GM12878 (cell line): ENCODE measurements at regions not wholly inside any gene's neighbourhood (a gene's known extent, or its start where the extent isn't known, plus 50 kb on each side); places are given as distances from the start of the nearest gene placed in this dataset.

Experiments used
- ATAC-seq: fragments of 200-7000 bp; cut with Tn5 transposase; 3 replicates; pipeline ENCODE4 v1.9.1; 2020; ENCODE audit warnings: mild to moderate bottlenecking, moderate library complexity
- BruUV-seq: library from RNA; stranded (reverse); fragments of 400-500 nt; replicated peaks from 2 replicates; lab custom pipeline; 2021; lab: Mats Ljungman, UMichigan
- CTCF ChIA-PET: fragments of 300-600 bp; sonication (Branson Sonifier 250); formaldehyde crosslinking; extraction: SDS; loops from one replicate; lab custom pipeline; 2021; ENCODE audit warnings: inconsistent platforms; lab: Yijun Ruan, JAX
- POLR2A ChIA-PET: fragments of 350-600 bp; formaldehyde crosslinking; extraction: SDS; loops from one replicate; lab custom pipeline; 2021; ENCODE audit warnings: inconsistent platforms; lab: Charles Lee
- RAD21 ChIA-PET: fragments of 300-600 bp; sonication (Branson Sonifier 250); formaldehyde crosslinking; loops from one replicate; lab custom pipeline; 2023; ENCODE audit warnings: antibody characterized with exemption; ENCODE audit not compliant: unreplicated experiment; lab: Charles Lee
- SMC1A ChIA-PET: fragments of 300-600 bp; sonication (Branson Sonifier 250); formaldehyde crosslinking; loops from one replicate; lab custom pipeline; 2023; ENCODE audit not compliant: unreplicated experiment, uncharacterized antibody; lab: Charles Lee
- DNase-seq: peaks from one replicate; pipeline ENCODE4 v3.0.0-alpha.2; 2011; ENCODE audit warnings: low read depth, low spot score
- FAIRE-seq: peaks from 3 replicates; lab custom pipeline; 2011; peaks lifted over from hg19 to GRCh38; lab: Jason Lieb, UNC
- H2AFZ ChIP-seq: 2 replicates; pipeline ENCODE4 v1.6.0; 2011; ENCODE audit warnings: low read depth, low read length, control low read depth; ENCODE audit not compliant: control insufficient read depth
- H3K27ac ChIP-seq: 2 replicates; pipeline ENCODE4 v1.5.1; 2011; ENCODE audit warnings: control low read depth; ENCODE audit not compliant: control insufficient read depth, insufficient read depth
- H3K27me3 ChIP-seq, 2 experiments: replicated peaks in 1 of 2; 2 replicates each; pipeline versions ENCODE4 v1.6.0 to v1.6.1; 2011; ENCODE audit warnings: low read length in 1 of 2; ENCODE audit not compliant: control insufficient read depth in 2 of 2, insufficient read depth in 2 of 2
- H3K36me3 ChIP-seq, 2 experiments: 2 replicates each; pipeline ENCODE4 v1.5.1; 2011; ENCODE audit warnings: low read length in 1 of 2; ENCODE audit not compliant: control insufficient read depth in 2 of 2, insufficient read depth in 2 of 2
- H3K4me1 ChIP-seq: 2 replicates; pipeline ENCODE4 v1.6.1; 2011; ENCODE audit warnings: mild to moderate bottlenecking, low read length, moderate library complexity, mixed read lengths; ENCODE audit not compliant: control insufficient read depth, insufficient read depth
- H3K4me2 ChIP-seq: 2 replicates; pipeline ENCODE4 v1.6.0; 2011; ENCODE audit warnings: control low read depth; ENCODE audit not compliant: control insufficient read depth, insufficient read depth
- H3K4me3 ChIP-seq: fragments of 200-600 bp; sonication (generic); 2 replicates; pipeline ENCODE4 v1.5.1; 2016
- H3K79me2 ChIP-seq: 2 replicates; pipeline ENCODE4 v1.6.0; 2011; ENCODE audit warnings: low read length; ENCODE audit not compliant: control insufficient read depth, insufficient read depth
- H3K9ac ChIP-seq: 2 replicates; pipeline ENCODE4 v1.8.0; 2011; ENCODE audit warnings: low read length, control low read depth, mixed read lengths; ENCODE audit not compliant: control insufficient read depth, insufficient read depth
- H3K9me3 ChIP-seq: replicated peaks from 3 replicates; pipeline ENCODE4 v1.5.1; 2011; ENCODE audit warnings: mild to moderate bottlenecking, low read length; ENCODE audit not compliant: control insufficient read depth, insufficient read depth
- H4K20me1 ChIP-seq: 2 replicates; pipeline ENCODE4 v1.6.0; 2011; ENCODE audit not compliant: control insufficient read depth, insufficient read depth
- BRCA1 ChIP-seq: IDR thresholded peaks from 2 replicates; pipeline ENCODE4 v1.6.1; 2011; ENCODE audit warnings: low read depth, low read length, improper control_type of control experiment
- CBFB ChIP-seq: IDR thresholded peaks from 2 replicates; pipeline ENCODE4 v1.6.1; 2016; ENCODE audit warnings: antibody characterized with exemption, low read depth
- IKZF1 ChIP-seq: fragments of 450-650 bp; conservative IDR thresholded peaks from 2 replicates; pipeline ENCODE4 v1.6.1; 2017; ENCODE audit warnings: antibody characterized with exemption, mild to moderate bottlenecking
- KAT2A ChIP-seq: conservative IDR thresholded peaks from 2 replicates; pipeline ENCODE4 v1.6.1; 2011; ENCODE audit warnings: low read depth, low read length; ENCODE audit not compliant: control insufficient read depth
- KLF5 ChIP-seq: fragments of 450-650 bp; IDR thresholded peaks from 2 replicates; pipeline ENCODE4 v1.6.1; 2014; ENCODE audit warnings: mild to moderate bottlenecking; ENCODE audit not compliant: partially characterized antibody
- NFYB ChIP-seq: IDR thresholded peaks from 2 replicates; pipeline ENCODE4 v1.6.1; 2011; ENCODE audit warnings: low read depth, mild to moderate bottlenecking, low read length, improper control_type of control experiment, moderate library complexity; ENCODE audit not compliant: insufficient read depth
- PAX8 ChIP-seq: fragments of 450-650 bp; IDR thresholded peaks from 2 replicates; pipeline ENCODE4 v1.6.1; 2017; ENCODE audit warnings: mild to moderate bottlenecking, moderate library complexity
- PML ChIP-seq: IDR thresholded peaks from 2 replicates; pipeline ENCODE4 v1.6.1; 2012; ENCODE audit warnings: low read length, inconsistent platforms
- RELA ChIP-seq: fragments of 450-650 bp; IDR thresholded peaks from 2 replicates; pipeline ENCODE4 v1.8.0; 2014; ENCODE audit warnings: borderline replicate concordance; ENCODE audit not compliant: partially characterized antibody
- SMAD1 ChIP-seq: fragments of 450-650 bp; IDR thresholded peaks from 2 replicates; pipeline ENCODE4 v1.6.1; 2018; ENCODE audit warnings: mild to moderate bottlenecking, low read depth; ENCODE audit not compliant: partially characterized antibody
- SMC3 ChIP-seq: IDR thresholded peaks from 2 replicates; pipeline ENCODE4 v1.6.1; 2011; ENCODE audit warnings: low read length, improper control_type of control experiment, borderline replicate concordance
- SRF ChIP-seq, 2 experiments: IDR thresholded peaks; 2 replicates each; pipeline ENCODE4 v1.6.1; 2011; ENCODE audit warnings: low read depth in 2 of 2, low read length in 2 of 2, mild to moderate bottlenecking in 1 of 2, moderate library complexity in 1 of 2
- SUZ12 ChIP-seq: fragments of 200-600 bp; sonication (generic); IDR thresholded peaks from one replicate; pipeline ENCODE4 v1.6.1; 2018; ENCODE audit warnings: antibody characterized with exemption, mild to moderate bottlenecking; ENCODE audit not compliant: unreplicated experiment
- TBL1XR1 ChIP-seq: IDR thresholded peaks from 2 replicates; pipeline ENCODE4 v1.6.1; 2012; ENCODE audit warnings: low read depth, low read length, improper control_type of control experiment
- ZNF24 ChIP-seq: fragments of 450-650 bp; IDR thresholded peaks from 2 replicates; pipeline ENCODE4 v1.6.1; 2017; ENCODE audit warnings: antibody characterized with exemption, mild to moderate bottlenecking
- WGBS: methylation state at CpG from one replicate; pipeline ENCODE4 v1.1.6; 2016; ENCODE audit warnings: low lambda C conversion rate; ENCODE audit not compliant: insufficient replicate concordance, insufficient coverage; ENCODE audit errors: missing lambda C conversion rate; 5-methylcytosine and 5-hydroxymethylcytosine counted together
- in situ Hi-C: fragments of 300-500 bp; cut with MboI; formaldehyde crosslinking; loops from 9 replicates; pipeline ENCODE4 v1.14.3; 2018; ENCODE audit warnings: mixed read lengths
- intact Hi-C: fragments of 100-400 bp; cut with micrococcal nuclease; formaldehyde crosslinking; loops from one replicate; pipeline ENCODE4 v1.14.2; 2022; ENCODE audit not compliant: unreplicated experiment
- TF ChIP-seq, protein P1 (sequence below): fragments of 450-650 bp; IDR thresholded peaks from 2 replicates; pipeline ENCODE4 v1.6.1; 2017; ENCODE audit warnings: antibody characterized with exemption, mild to moderate bottlenecking, moderate library complexity
- TF ChIP-seq, protein P2 (sequence below): IDR thresholded peaks from 2 replicates; pipeline ENCODE4 v1.6.1; 2011; ENCODE audit warnings: low read depth, mild to moderate bottlenecking, low read length, moderate library complexity, borderline replicate concordance; ENCODE audit errors: extremely low read depth
- TF ChIP-seq, protein P3 (sequence below): fragments of 450-650 bp; IDR thresholded peaks from 2 replicates; pipeline ENCODE4 v1.6.1; 2017; ENCODE audit warnings: mild to moderate bottlenecking, moderate library complexity

DNA sequence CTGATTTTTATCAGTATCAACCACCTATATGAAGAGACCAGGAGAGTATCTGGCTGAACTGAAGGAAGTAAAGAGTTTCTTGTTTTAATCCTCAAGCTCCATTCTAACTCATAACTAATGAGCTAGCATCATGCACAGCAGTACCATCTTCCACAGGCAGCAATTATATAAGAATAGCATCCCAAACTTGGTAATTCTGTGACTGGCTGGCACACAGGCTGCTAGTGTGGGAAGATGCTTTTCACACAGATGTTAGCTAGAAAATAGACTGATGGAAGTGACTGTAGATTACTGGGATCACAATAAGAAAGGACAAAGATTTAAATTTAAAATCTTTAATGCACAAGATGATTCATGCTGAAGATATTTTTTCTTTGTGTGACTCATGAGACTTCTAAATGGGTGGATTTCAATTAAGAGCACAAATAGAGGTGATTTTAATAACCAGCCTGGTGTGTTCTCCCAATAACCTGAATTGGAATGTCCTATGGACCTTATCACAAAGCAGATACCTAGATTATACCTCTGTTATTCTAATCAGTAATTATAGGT lies 417.7 kb upstream of the ATXN7L3B start (continued):
- TF ChIP-seq, protein P1, sequence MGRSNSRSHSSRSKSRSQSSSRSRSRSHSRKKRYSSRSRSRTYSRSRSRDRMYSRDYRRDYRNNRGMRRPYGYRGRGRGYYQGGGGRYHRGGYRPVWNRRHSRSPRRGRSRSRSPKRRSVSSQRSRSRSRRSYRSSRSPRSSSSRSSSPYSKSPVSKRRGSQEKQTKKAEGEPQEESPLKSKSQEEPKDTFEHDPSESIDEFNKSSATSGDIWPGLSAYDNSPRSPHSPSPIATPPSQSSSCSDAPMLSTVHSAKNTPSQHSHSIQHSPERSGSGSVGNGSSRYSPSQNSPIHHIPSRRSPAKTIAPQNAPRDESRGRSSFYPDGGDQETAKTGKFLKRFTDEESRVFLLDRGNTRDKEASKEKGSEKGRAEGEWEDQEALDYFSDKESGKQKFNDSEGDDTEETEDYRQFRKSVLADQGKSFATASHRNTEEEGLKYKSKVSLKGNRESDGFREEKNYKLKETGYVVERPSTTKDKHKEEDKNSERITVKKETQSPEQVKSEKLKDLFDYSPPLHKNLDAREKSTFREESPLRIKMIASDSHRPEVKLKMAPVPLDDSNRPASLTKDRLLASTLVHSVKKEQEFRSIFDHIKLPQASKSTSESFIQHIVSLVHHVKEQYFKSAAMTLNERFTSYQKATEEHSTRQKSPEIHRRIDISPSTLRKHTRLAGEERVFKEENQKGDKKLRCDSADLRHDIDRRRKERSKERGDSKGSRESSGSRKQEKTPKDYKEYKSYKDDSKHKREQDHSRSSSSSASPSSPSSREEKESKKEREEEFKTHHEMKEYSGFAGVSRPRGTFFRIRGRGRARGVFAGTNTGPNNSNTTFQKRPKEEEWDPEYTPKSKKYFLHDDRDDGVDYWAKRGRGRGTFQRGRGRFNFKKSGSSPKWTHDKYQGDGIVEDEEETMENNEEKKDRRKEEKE: no peak
- TF ChIP-seq PML (no peak), NFYB (no peak), SMAD1 (no peak), KAT2A (no peak), CBFB (no peak)

DNA sequence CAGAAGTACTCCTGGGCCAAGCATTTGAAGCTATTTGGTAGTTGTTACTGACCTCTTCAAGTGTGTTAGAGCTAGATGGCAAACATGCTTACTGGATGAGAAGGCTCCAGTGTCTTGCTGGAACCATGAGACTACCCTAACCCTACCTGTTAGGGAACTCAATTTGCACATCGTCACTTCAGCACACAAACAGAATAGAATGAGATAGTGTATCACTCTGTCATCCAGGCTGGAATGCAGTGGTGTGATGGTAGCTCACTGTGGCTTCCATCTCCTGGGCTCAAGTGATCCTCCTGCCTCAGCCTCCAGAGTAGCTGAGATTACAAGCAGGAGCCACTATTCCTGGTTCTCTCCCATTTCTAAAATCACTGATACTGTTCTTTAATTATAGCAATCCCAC lies 417.0 kb upstream of the ATXN7L3B start:
- no TSS peak for BruUV-seq
- in situ Hi-C loops: no loop called here
- Histone ChIP-seq H3K36me3 (no peaks in the 10 kb centered on the region), H3K4me1 (no peaks in the 10 kb centered on the region), H4K20me1 (no peaks in the 10 kb centered on the region), H3K4me3 (no peak overlapping the region), H3K27ac (no peak overlapping the region), H3K4me2 (no peak overlapping the region), H3K9ac (no peak overlapping the region), H2AFZ (no peak overlapping the region), H3K79me2 (no peaks in the 10 kb centered on the region), H3K9me3 (no peaks in the 10 kb centered on the region), H3K27me3 (no peaks in the 10 kb centered on the region)
- whole genome bisulfite sequencing: 23% methylated on average over 1 of the region's 1 CpG
- POLR2A ChIA-PET: no interaction called here
- SMC1A ChIA-PET: no interaction called here
- DNase-seq: no peak
- intact Hi-C loops: no loop called here
- CTCF ChIA-PET: no interaction called here
- RAD21 ChIA-PET: no interaction called here
- no peak for FAIRE-seq
- ATAC-seq: no peak
- TF ChIP-seq, protein P2, sequence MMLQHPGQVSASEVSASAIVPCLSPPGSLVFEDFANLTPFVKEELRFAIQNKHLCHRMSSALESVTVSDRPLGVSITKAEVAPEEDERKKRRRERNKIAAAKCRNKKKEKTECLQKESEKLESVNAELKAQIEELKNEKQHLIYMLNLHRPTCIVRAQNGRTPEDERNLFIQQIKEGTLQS: no peak
- no peak for TF ChIP-seq SRF (IDR thresholded peaks at IDR 0.05; ENCODE audit: low read depth in 2 of 2, low read length in 2 of 2)
- no peak for TF ChIP-seq BRCA1
- TF ChIP-seq ZNF24: no peak
- no peak for TF ChIP-seq PAX8
- TF ChIP-seq RELA: no peak
- TF ChIP-seq IKZF1: no peak
- TF ChIP-seq, protein P3, sequence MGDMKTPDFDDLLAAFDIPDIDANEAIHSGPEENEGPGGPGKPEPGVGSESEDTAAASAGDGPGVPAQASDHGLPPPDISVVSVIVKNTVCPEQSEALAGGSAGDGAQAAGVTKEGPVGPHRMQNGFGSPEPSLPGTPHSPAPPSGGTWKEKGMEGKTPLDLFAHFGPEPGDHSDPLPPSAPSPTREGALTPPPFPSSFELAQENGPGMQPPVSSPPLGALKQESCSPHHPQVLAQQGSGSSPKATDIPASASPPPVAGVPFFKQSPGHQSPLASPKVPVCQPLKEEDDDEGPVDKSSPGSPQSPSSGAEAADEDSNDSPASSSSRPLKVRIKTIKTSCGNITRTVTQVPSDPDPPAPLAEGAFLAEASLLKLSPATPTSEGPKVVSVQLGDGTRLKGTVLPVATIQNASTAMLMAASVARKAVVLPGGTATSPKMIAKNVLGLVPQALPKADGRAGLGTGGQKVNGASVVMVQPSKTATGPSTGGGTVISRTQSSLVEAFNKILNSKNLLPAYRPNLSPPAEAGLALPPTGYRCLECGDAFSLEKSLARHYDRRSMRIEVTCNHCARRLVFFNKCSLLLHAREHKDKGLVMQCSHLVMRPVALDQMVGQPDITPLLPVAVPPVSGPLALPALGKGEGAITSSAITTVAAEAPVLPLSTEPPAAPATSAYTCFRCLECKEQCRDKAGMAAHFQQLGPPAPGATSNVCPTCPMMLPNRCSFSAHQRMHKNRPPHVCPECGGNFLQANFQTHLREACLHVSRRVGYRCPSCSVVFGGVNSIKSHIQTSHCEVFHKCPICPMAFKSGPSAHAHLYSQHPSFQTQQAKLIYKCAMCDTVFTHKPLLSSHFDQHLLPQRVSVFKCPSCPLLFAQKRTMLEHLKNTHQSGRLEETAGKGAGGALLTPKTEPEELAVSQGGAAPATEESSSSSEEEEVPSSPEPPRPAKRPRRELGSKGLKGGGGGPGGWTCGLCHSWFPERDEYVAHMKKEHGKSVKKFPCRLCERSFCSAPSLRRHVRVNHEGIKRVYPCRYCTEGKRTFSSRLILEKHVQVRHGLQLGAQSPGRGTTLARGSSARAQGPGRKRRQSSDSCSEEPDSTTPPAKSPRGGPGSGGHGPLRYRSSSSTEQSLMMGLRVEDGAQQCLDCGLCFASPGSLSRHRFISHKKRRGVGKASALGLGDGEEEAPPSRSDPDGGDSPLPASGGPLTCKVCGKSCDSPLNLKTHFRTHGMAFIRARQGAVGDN: no peak
- TF ChIP-seq SMC3: no peak
- TF ChIP-seq TBL1XR1: no peak
- no peak for TF ChIP-seq KLF5
- TF ChIP-seq SUZ12: no peak
